Cardiac muscle cell (in vitro differentiated cells and primary cell): ENCODE measurements at regions not wholly inside any gene's neighbourhood (a gene's known extent, or its start where the extent isn't known, plus 50 kb on each side); places are given as distances from the start of the nearest gene placed in this dataset.

Experiments
- DNase-seq, 2 donors: peaks; one replicate each; pipeline versions ENCODE4 v3.0.0 to v3.0.0-alpha.2; 2010 to 2017; ENCODE audit warnings: low read depth in 1 of 2, low spot score in 1 of 2
- H3K27ac ChIP-seq: fragments of 200-600 bp; sonication (generic); 2 replicates; pipeline ENCODE4 v1.5.1; 2016
- H3K27me3 ChIP-seq: fragments of 200-600 bp; sonication (generic); 2 replicates; pipeline ENCODE4 v1.6.0; 2016; ENCODE audit warnings: control low read depth
- H3K36me3 ChIP-seq: fragments of 200-600 bp; sonication (generic); 2 replicates; pipeline ENCODE4 v1.5.1; 2016; ENCODE audit warnings: control low read depth
- H3K4me1 ChIP-seq: fragments of 200-600 bp; sonication (generic); 2 replicates; pipeline ENCODE4 v1.8.1; 2017; ENCODE audit warnings: low read depth, mild to moderate bottlenecking, mixed run types
- H3K4me3 ChIP-seq: fragments of 200-600 bp; sonication (generic); 2 replicates; pipeline ENCODE4 v1.5.1; 2016; ENCODE audit warnings: mild to moderate bottlenecking
- H3K9me3 ChIP-seq: fragments of 200-600 bp; sonication (generic); 2 replicates; pipeline ENCODE4 v1.5.1; 2017; ENCODE audit warnings: low read depth, mild to moderate bottlenecking, control low read depth
- TF ChIP-seq, protein P1 (sequence below): IDR thresholded peaks from 2 replicates; pipeline ENCODE4 v1.5.1; 2012; ENCODE audit warnings: low read depth, mild to moderate bottlenecking, low read length

GRCh38 chr7:69334701-69335100, 263.6 kb upstream of the AUTS2 start:
- Histone ChIP-seq H3K27me3 (no peaks in the 10 kb centered on the region), H3K4me1 (no peaks in the 10 kb centered on the region), H3K27ac (no peak overlapping the region), H3K9me3 (no peaks in the 10 kb centered on the region), H3K36me3 (no peaks in the 10 kb centered on the region), H3K4me3 (no peak overlapping the region)
- no peak for DNase-seq
- TF ChIP-seq, protein P1, sequence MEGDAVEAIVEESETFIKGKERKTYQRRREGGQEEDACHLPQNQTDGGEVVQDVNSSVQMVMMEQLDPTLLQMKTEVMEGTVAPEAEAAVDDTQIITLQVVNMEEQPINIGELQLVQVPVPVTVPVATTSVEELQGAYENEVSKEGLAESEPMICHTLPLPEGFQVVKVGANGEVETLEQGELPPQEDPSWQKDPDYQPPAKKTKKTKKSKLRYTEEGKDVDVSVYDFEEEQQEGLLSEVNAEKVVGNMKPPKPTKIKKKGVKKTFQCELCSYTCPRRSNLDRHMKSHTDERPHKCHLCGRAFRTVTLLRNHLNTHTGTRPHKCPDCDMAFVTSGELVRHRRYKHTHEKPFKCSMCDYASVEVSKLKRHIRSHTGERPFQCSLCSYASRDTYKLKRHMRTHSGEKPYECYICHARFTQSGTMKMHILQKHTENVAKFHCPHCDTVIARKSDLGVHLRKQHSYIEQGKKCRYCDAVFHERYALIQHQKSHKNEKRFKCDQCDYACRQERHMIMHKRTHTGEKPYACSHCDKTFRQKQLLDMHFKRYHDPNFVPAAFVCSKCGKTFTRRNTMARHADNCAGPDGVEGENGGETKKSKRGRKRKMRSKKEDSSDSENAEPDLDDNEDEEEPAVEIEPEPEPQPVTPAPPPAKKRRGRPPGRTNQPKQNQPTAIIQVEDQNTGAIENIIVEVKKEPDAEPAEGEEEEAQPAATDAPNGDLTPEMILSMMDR = no peak

DNA sequence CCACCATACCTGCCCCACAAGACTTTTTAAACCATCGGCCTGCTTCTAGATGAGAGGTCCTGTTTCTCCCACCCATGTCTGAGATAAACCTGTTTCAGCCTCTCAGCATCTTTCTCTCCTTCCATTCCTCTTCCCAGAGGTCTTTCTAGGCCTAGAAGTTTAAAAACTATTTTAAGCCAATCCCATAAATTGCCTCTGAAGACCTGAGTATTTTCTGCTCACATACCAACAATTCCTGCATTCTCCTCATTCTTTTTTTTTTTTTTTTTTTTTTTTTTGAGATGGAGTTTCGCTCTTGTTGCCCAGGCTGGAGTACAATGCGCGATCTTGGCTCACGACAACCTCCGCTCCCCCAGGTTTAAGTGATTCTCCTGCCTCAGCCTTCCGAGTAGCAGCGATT, 262.9 kb upstream of the AUTS2 start:
- no peak for DNase-seq
- Histone ChIP-seq H3K4me1 (no peaks in the 10 kb centered on the region), H3K27me3 (no peaks in the 10 kb centered on the region), H3K27ac (no peak overlapping the region), H3K36me3 (no peaks in the 10 kb centered on the region), H3K9me3 (no peaks in the 10 kb centered on the region), H3K4me3 (no peak overlapping the region)
- TF ChIP-seq, protein P1 = no peak

GRCh38 chr7:69336976-69337375, 261.3 kb upstream of the AUTS2 start:
- Histone ChIP-seq H3K36me3 (no peaks in the 10 kb centered on the region), H3K4me3 (no peak overlapping the region), H3K9me3 (no peaks in the 10 kb centered on the region), H3K27me3 (no peaks in the 10 kb centered on the region), H3K4me1 (no peaks in the 10 kb centered on the region), H3K27ac (no peak overlapping the region)
- no peak for DNase-seq
- TF ChIP-seq, protein P1 = no peak

DNA sequence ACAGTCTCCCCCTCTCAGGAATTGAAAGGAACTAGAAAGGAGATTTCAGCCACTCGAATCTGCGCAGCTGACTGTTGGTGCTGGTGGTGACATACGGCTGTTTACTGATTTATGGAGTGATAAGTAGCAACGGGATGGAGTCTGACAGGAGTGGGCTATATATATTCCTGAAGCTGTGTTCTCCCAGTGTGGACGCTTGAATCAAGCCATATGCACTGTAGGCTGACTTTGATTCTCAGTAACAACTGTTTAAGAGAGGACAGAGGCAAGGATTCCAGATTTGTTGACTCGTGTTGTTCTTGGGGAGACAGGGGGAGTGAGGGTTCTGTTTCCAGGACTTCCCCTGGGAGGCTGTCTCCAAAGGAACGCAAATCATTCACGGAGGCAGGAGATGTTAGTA, 260.1 kb upstream of the AUTS2 start:
- no peaks in the 10 kb centered on the region for H3K9me3 ChIP-seq
- no peaks in the 10 kb centered on the region for H3K36me3 ChIP-seq
- no peak for DNase-seq
- TF ChIP-seq, protein P1 = no peak
- H3K4me3 ChIP-seq = no peak overlapping the region
- no peak overlapping the region for H3K27ac ChIP-seq
- H3K4me1 ChIP-seq = no peaks in the 10 kb centered on the region
- no peaks in the 10 kb centered on the region for H3K27me3 ChIP-seq

GRCh38 chr7:69341288-69341687, 257.0 kb upstream of the AUTS2 start:
- TF ChIP-seq, protein P1 = no peak
- Histone ChIP-seq H3K4me1 (no peaks in the 10 kb centered on the region), H3K9me3 (no peaks in the 10 kb centered on the region), H3K36me3 (no peaks in the 10 kb centered on the region), H3K27me3 (peaks cover 2% of the 10 kb centered on the region), H3K27ac (no peak overlapping the region), H3K4me3 (no peak overlapping the region)
- DNase-seq = no peak
